G401.6 (cell line): ENCODE measurements at regions not wholly inside any gene's neighbourhood (a gene's known extent, or its start where the extent isn't known, plus 50 kb on each side); places are given as distances from the start of the nearest gene placed in this dataset.
"Not testable (repeated sequence)": the region's sequence is repeated elsewhere in the genome, so short reads cannot be mapped to it uniquely, and the experiment has no call there.

ENCODE experiments used
- FAIRE-seq: peaks from 2 replicates; lab custom pipeline; 2012; peaks lifted over from hg19 to GRCh38; lab: Jason Lieb, UNC

DNA sequence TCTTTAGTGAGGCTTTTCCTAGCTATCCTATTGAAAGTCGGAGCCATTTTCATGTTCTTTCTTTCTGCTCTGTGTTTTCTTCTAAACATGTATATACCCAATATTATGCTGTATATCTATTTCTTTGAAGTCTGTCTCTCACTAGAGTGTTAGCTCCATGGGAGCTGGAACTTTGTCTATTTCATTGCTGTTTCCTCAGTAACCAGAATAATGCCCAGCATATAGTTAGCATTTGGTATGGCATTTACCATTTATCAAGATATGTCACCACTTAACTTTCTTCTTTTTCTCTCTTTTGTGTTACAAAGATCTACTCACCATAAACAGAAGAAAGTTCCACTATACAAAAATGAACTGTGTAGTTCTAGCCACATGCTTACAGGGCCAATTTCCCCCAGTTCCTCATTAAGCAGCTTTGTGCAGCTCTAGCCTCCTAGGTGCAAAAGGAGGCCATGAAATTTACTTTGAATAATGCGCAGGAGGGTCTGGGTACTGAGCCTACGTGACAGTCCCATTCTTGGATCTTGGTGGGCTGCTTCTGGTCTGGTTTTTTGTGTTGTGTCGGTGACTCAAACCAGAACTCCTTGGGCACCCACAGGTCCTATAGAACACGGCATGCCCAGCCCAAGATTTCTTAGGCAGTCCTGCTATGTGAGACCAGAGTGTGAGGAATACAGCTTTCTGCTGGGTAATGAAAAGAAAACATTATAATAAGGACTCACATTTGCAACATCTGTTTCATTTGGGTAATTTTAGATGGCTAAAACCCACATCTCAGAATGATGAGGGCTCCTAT, 302.3 kb upstream of the IGFBP7 start:
- FAIRE-seq, result no peak

- no peak for FAIRE-seq
These were observed 300.3 kb upstream of the IGFBP7 start for GRCh38 chr4:57410331-57411052.

- FAIRE-seq, result no peak
These were observed 295.2 kb upstream of the IGFBP7 start for GRCh38 chr4:57405359-57405758.

GRCh38 chr4:57404483-57404882, 294.3 kb upstream of the IGFBP7 start:
- no peak for FAIRE-seq

DNA sequence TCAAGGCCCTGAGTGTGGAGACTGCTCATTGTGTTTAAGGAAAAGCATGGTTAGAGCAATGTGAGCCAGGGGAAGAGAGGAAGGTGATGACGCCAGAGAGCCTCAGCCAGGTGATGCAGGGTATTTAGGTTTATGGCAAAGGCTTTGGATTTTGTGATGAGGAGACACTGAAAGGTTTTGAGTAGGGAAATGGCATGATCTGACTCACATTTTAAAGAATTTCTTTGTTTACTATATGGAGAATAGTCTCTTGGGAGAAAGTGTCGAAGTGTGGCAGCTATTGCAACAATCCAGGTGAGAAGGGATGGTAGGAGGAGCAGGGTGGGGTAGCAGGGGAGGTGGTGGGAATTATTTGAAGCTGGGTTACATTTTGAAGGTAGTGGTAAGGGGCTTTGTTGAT, 293.4 kb upstream of the IGFBP7 start:
- no peak for FAIRE-seq

DNA sequence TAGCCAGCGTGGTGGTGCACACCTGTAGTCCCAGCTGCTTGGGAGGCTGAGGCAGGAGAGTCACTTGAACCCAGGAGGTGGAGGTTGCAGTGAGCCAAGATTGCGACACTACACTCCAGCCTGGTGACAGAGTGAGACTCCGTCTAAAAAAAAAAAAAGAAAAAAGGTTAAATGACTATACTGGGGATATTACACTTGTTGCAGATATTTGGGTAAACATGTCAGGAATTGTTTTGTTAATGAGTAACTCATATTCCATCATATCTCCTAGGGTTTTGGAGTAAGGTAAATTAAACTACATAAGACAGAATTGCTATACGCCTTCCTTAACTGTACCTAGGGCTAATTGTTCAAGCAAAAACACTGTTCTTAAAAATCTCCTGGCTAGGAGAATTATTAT, 291.4 kb upstream of the IGFBP7 start:
- FAIRE-seq, result no peak

- FAIRE-seq, result no peak
These were observed 268.6 kb upstream of the IGFBP7 start for GRCh38 chr4:57378766-57379165.

- FAIRE-seq, result no peak
These were observed 264.8 kb upstream of the IGFBP7 start for GRCh38 chr4:57374866-57375595.

GRCh38 chr4:57373991-57374390, 263.8 kb upstream of the IGFBP7 start:
- FAIRE-seq, result no peak

- no peak for FAIRE-seq
These were observed 261.5 kb upstream of the IGFBP7 start for GRCh38 chr4:57371671-57372070.

DNA sequence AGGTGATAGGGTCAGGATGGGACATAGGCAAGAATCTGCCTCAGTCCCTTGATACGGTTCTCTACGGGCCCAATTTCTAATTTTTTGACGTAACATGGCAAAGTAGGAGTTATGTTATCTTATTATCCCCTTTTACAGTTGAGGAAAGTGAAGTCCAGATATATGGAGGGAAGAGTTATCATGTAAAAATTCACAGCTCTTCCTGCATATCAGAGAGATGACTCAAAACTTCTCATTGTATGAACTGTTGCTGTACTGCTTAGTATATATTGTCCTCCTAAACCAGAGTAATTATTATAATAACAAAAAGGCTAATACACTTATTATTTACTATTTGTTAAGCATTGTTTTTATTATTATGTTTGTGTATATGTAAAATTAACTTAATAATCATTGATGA, 260.5 kb upstream of the IGFBP7 start:
- FAIRE-seq, result no peak

- no peak for FAIRE-seq
These were observed 259.3 kb upstream of the IGFBP7 start for GRCh38 chr4:57369446-57369845.

DNA sequence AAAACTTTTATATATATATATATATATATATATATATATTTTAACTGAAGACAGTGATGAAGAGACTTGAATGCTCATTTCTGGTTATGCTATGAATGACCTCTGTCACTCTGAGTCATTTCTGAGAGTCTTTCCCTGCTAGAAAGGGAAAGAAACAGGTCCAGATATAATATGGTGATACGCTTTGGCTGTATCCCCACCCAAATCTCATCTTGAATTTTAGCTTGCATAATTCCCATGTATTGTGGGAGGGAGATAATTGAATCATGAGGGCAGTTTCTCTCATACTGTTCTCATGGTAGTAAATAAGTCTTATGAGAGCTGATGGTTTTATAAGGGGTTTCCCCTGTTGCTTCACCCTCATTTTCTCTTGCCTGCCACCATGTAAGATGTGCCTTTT, 254.1 kb upstream of the IGFBP7 start:
- FAIRE-seq, result no peak

GRCh38 chr4:57363346-57363745, 253.2 kb upstream of the IGFBP7 start:
- no peak for FAIRE-seq

DNA sequence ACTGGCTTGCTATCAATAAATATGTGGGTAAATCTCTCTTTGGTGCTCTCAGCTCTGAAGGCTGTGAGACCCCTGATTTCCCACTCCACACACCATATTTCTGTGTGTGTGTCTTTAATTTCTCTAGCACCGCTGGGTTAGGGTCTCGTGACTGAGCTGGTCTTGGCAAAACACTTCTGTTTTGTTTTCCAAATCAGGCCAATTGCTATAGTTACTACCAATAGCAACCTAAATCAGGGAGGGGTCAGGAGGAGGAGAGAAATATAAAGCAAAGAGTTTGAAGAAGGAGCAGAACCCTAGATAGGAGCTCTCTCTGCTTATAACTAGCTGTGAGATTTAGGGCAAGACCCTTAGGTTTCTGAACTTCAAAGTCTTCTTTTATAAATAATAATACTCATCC, 250.5 kb upstream of the IGFBP7 start:
- FAIRE-seq, result no peak

DNA sequence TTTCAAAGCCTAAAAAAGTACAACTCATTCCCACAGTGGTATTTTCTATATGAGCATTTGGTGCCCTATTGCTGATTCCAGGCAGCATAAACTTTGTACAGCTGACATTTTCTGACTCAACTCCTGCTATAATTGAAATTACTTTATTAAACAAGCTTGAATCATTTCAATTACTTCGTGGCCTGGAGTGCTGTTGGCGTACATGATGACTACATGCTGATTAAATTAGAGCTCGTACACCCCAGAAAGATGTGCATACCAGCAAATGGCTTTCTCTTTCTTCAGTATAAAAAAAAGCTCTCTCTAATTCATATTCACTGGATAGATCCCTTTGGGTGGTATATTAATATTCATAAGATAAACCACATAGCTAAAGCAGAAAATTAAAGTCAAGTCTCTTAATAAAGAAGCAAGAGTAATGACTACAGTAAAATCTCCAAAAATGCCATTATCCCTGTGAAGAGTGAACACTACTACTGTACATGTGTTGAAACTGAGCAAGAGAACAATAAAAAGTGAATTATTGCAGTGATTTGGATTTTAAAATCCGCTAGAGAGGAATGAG, 245.0 kb upstream of the IGFBP7 start:
- no peak for FAIRE-seq

DNA sequence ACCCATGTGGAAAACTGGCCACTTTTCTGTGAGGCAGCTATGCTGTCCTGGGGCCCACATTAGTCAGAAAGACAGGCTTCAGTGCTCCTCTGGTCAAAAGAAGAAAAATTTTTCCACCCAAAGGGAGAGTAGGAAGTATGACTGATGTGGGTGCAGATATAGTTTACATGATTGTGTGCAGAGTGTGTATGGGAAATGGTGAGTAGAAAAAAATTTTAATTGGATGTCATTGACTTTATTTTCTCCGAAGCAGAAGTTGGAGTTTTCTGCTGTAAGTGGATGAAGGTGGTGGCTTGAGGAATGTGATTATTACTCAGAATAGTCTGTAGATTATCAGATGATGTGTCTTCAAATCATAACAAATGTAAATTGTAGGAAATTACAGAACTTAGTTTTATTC, 241.5 kb upstream of the IGFBP7 start:
- no peak for FAIRE-seq

- FAIRE-seq, result no peak
These were observed 234.1 kb upstream of the IGFBP7 start for GRCh38 chr4:57344296-57344695.

GRCh38 chr4:57342411-57342810, 232.2 kb upstream of the IGFBP7 start:
- FAIRE-seq, result no peak

- FAIRE-seq, result not testable (repeated sequence)
These were observed 228.7 kb upstream of the IGFBP7 start for GRCh38 chr4:57338861-57339260.

GRCh38 chr4:57333684-57334083, 223.5 kb upstream of the IGFBP7 start:
- no peak for FAIRE-seq

DNA sequence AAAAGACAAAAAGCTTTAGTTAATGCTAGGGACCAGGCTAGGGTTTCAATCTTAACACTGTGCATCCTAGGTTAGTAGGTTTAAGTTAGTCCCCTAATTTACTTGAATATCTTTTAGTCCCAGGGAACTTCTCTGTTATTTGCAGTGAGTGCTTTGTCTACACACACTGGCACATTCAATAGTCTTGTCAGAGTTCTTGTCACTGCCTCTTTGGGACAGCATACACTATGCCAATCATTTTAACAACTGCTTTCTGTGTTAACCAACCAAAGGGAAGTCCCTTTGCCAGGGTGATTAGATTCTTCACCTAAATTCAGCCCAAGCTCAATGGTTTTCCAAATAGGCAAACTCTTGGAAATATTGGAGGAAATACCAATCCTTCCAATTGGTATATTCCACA, 221.8 kb upstream of the IGFBP7 start:
- FAIRE-seq, result no peak

DNA sequence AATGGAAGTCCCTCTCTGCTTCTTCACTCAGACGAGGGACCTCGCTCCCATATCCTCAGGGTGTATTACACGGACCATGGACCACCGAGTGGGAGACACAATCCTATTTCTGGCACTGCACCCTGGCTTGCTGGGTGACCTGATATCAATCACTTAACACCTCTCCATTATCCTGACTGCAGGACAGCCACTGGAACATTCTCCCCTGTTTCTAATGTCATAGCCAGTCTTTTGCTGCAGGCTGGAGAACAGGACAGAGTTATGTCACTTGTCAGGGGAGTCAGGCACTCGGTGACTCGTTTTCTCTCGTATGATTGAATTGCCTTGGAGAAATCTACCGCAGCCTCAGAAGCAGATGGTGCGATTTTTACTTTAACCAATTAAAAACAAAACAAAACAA, 219.1 kb upstream of the IGFBP7 start:
- FAIRE-seq, result no peak
